ENCODE measurements at regions not wholly inside any gene's neighbourhood (a gene's known extent, or its start where the extent isn't known, plus 50 kb on each side); places are given as distances from the start of the nearest gene placed in this dataset.
A peak's percentile ranks its signal among the peaks of the same experiment; 100 is the strongest.

GRCh38 chr20:22305381-22305780, 279.0 kb downstream of the FOXA2 start:
- no peak for TF ChIP-seq CTCF (IDR thresholded peaks at IDR 0.05; ENCODE audit: insufficient read depth, low read length)
- no peak overlapping the region for H3K4me3 ChIP-seq (ENCODE audit: low read depth, low read length)
- DNase-seq (ENCODE audit: low read depth), result no peak

DNA sequence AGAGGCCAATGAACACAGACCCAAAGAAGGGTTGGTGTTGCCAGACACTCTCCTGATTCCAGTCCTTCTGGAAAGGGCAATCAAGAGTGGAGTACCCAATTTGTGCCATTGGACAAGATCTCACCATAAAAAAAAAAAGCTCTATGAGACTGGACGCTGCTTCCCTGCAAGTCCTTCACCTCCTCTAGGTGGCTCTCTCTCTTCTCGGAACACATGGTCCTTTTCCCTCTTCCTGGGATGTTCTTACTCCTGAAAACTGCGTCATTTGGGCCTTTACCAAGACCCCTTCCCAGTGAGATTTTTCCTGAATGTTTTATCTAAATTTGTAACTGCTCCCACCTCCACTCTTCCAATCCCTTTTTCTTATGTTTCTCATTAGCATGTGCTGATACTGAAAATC, 280.8 kb downstream of the FOXA2 start:
- peak; percentile 22 for TF ChIP-seq CTCF (IDR thresholded peaks at IDR 0.05; ENCODE audit: insufficient read depth, low read length)
- no peak for DNase-seq (ENCODE audit: low read depth)
- H3K4me3 ChIP-seq (ENCODE audit: low read depth, low read length), result no peak overlapping the region

DNA sequence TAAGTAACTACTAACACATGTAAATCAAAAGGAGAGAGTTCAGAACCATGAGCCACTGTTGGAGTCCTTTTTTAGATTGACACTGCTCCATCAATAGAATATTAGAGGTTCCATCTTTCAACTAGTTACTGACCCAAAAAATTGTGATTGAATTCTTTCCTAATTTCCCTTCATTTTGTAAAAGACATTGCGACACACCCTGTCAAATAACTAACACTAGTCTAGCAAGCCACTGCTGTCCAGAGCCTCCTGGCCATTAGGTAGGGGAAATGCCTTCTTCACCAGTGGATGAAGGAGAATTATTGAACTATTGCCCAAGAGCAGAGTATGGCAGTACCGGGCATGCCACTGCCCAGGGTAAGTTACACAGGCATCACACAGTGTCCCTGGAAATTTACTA, 282.3 kb downstream of the FOXA2 start:
- TF ChIP-seq CTCF (IDR thresholded peaks at IDR 0.05; ENCODE audit: insufficient read depth, low read length), result no peak
- DNase-seq (ENCODE audit: low read depth), result no peak
- no peak overlapping the region for H3K4me3 ChIP-seq (ENCODE audit: low read depth, low read length)

DNA sequence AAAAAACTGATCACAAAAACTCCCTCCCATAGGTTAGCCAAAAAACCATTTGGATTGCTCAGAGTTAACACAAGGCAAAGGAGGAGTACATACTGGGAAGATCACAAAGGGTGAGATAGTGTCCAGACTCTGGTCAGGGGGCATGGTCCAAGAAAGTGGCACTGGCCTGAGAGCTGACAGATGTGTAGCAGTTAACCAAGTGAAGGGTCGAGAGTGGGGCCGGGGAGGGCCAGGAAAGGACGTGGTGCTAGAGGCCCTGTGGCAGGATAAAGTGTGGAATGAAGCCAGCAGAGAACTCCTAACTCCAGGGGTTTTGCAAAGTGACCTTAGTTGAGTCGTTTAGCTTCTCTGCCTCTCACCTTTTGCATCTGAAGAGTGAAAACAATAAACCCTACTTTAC, 290.5 kb downstream of the FOXA2 start:
- H3K4me3 ChIP-seq (ENCODE audit: low read depth, low read length), result no peak overlapping the region
- TF ChIP-seq CTCF (IDR thresholded peaks at IDR 0.05; ENCODE audit: insufficient read depth, low read length), result no peak
- no peak for DNase-seq (ENCODE audit: low read depth)

DNA sequence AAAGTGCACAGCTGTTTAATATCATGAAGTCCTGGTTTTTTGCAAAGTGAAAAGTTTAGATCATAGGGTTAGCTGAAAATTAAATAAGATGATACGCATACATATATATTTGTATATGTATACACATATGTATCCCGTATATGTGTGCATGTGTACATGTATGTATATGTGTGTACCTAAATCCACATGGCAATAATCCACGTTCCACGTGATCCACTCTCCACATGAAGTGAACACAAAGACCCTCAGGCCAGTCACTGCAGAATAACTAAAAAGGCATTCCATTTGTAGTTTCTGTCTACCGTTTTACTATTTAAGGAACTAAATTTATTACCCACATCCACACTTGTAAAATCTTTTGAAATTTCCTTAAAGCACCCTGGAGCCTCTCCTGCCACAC, 294.9 kb downstream of the FOXA2 start:
- TF ChIP-seq CTCF (IDR thresholded peaks at IDR 0.05; ENCODE audit: insufficient read depth, low read length), result no peak
- no peak for DNase-seq (ENCODE audit: low read depth)
- no peak overlapping the region for H3K4me3 ChIP-seq (ENCODE audit: low read depth, low read length)

DNA sequence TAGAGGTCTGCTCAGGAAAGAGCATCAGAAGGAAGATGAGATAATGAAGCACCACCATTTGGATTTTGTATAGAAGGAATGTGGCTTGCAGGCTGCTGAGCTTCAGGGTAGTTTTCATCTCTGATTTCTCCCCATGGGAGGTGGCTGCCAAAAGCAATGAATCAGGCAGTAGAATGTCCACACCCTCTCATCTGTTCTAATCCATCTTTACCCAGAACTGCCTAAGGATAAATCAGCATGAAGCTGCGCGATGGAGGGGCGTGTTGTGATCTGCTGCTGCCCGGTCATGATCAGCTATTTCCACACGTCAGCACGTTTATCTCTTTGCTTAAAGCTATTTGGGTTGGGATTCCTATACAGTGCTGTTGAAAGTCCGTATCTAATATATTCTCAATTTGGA, 295.4 kb downstream of the FOXA2 start:
- no peak for DNase-seq (ENCODE audit: low read depth)
- no peak overlapping the region for H3K4me3 ChIP-seq (ENCODE audit: low read depth, low read length)
- TF ChIP-seq CTCF (IDR thresholded peaks at IDR 0.05; ENCODE audit: insufficient read depth, low read length), result no peak

GRCh38 chr20:22288156-22288555, 296.2 kb downstream of the FOXA2 start:
- no peak for TF ChIP-seq CTCF (IDR thresholded peaks at IDR 0.05; ENCODE audit: insufficient read depth, low read length)
- DNase-seq (ENCODE audit: low read depth), result no peak
- H3K4me3 ChIP-seq (ENCODE audit: low read depth, low read length), result no peak overlapping the region

All from fibroblast of the aortic adventitia (primary cell).